NB4 (cell line): ENCODE measurements at regions not wholly inside any gene's neighbourhood (a gene's known extent, or its start where the extent isn't known, plus 50 kb on each side); places are given as distances from the start of the nearest gene placed in this dataset.

Source experiments
- DNase-seq: peaks from one replicate; pipeline ENCODE4 v3.0.0; 2010; ENCODE audit warnings: low read depth
- H3K4me3 ChIP-seq: one replicate; pipeline ENCODE4 v1.5.1; 2011; ENCODE audit warnings: mild to moderate bottlenecking, low read depth, low read length, moderate library complexity
- CTCF ChIP-seq: IDR thresholded peaks from one replicate; pipeline ENCODE4 v1.5.1; 2012; ENCODE audit warnings: low read depth, low read length
- MAX ChIP-seq: IDR thresholded peaks from 2 replicates; pipeline ENCODE4 v1.6.1; 2011; ENCODE audit warnings: low read depth, low read length
- MYC ChIP-seq: IDR thresholded peaks from 2 replicates; pipeline ENCODE4 v1.6.1; 2011; ENCODE audit warnings: low read depth, low read length
- POLR2A ChIP-seq: IDR thresholded peaks from 2 replicates; pipeline ENCODE4 v1.6.1; 2011; ENCODE audit warnings: mild to moderate bottlenecking; ENCODE audit not compliant: insufficient read length; ENCODE audit errors: extremely low read depth

- H3K4me3 ChIP-seq: no peak overlapping the region
- no peak for DNase-seq
- TF ChIP-seq CTCF: no peak
- no peak for TF ChIP-seq POLR2A
- TF ChIP-seq MYC: no peak
- TF ChIP-seq MAX: no peak
Measured at GRCh38 chr9:7265181-7265580, 507.4 kb downstream of the KDM4C start.

- H3K4me3 ChIP-seq: no peak overlapping the region
- TF ChIP-seq MAX (no peak), CTCF (peak; percentile 31)
- peak; percentile 31 for DNase-seq
Measured at GRCh38 chr9:7259544-7260241, 501.9 kb downstream of the KDM4C start.

GRCh38 chr9:7258688-7259396 lies 501.1 kb downstream of the KDM4C start:
- TF ChIP-seq MYC (no peak), POLR2A (no peak), MAX (no peak), CTCF (no peak)
- no peak for DNase-seq

GRCh38 chr9:7246917-7247522 lies 489.2 kb downstream of the KDM4C start:
- DNase-seq: peak; percentile 58
- no peak for TF ChIP-seq MYC
- TF ChIP-seq MAX: no peak
- no peak for TF ChIP-seq CTCF
- no peak for TF ChIP-seq POLR2A
- H3K4me3 ChIP-seq: no peak overlapping the region

More at GRCh38 chr9:7258688-7259396, 501.1 kb downstream of the KDM4C start:
- no peak overlapping the region for H3K4me3 ChIP-seq

GRCh38 chr9:7245976-7246580 lies 488.3 kb downstream of the KDM4C start:
- TF ChIP-seq MYC (no peak), POLR2A (no peak), MAX (no peak), CTCF (no peak)
- no peak for DNase-seq
- no peak overlapping the region for H3K4me3 ChIP-seq
